ENCODE measurements at regions not wholly inside any gene's neighbourhood (a gene's known extent, or its start where the extent isn't known, plus 50 kb on each side); places are given as distances from the start of the nearest gene placed in this dataset.

- TF ChIP-seq, protein P1, sequence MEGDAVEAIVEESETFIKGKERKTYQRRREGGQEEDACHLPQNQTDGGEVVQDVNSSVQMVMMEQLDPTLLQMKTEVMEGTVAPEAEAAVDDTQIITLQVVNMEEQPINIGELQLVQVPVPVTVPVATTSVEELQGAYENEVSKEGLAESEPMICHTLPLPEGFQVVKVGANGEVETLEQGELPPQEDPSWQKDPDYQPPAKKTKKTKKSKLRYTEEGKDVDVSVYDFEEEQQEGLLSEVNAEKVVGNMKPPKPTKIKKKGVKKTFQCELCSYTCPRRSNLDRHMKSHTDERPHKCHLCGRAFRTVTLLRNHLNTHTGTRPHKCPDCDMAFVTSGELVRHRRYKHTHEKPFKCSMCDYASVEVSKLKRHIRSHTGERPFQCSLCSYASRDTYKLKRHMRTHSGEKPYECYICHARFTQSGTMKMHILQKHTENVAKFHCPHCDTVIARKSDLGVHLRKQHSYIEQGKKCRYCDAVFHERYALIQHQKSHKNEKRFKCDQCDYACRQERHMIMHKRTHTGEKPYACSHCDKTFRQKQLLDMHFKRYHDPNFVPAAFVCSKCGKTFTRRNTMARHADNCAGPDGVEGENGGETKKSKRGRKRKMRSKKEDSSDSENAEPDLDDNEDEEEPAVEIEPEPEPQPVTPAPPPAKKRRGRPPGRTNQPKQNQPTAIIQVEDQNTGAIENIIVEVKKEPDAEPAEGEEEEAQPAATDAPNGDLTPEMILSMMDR (conservative IDR thresholded peaks at IDR 0.05; ENCODE audit: low read depth, low read length): no peak
- H3K4me3 ChIP-seq (ENCODE audit: low read length): no peak overlapping the region
- DNase-seq (ENCODE audit: low read depth): no peak
Measured at GRCh38 chr4:35690271-35690670, 554.0 kb downstream of the ARAP2 start.

DNA sequence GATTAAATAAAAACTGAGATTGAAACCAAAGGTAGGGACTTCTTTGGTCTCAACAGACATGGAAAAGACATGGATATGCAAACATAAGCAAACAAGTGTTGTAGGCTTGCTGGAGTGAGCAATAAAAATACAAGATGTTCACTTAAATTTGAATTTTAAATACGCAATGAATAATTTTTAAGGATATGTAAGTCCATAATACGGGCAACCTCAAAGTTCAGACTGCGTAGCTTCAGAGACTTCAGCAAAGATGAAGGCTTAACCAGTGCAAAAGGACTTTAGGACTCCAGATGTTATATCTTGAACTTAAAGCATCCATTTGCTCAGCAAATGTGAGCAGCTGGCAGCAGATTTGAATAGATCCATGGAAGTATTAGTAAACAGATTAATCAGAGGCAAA is 549.3 kb downstream of the ARAP2 start:
- no peak for DNase-seq (ENCODE audit: low read depth)
- TF ChIP-seq, protein P1 (conservative IDR thresholded peaks at IDR 0.05; ENCODE audit: low read depth, low read length): no peak
- H3K4me3 ChIP-seq (ENCODE audit: low read length): no peak overlapping the region

DNA sequence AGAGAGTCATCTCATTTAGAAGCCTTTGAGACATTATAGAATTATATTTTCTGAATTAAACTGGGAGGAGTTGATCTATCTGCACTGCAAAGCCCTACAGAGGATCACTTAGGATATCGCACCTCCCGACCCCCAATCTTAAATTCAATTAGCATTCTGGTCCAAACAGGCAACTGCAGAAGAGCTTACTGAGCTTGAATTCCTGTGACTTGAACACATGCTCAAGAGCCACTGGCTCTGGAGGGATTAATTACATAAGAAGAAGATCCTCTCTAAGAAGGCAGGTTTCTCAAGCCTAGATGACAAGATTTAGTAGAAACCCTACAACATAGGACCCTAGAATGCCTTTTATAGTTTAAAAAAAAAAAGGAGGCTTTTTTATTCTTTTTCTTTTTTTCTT is 548.9 kb downstream of the ARAP2 start:
- no peak for DNase-seq (ENCODE audit: low read depth)
- no peak overlapping the region for H3K4me3 ChIP-seq (ENCODE audit: low read length)
- TF ChIP-seq, protein P1 (conservative IDR thresholded peaks at IDR 0.05; ENCODE audit: low read depth, low read length): no peak

DNA sequence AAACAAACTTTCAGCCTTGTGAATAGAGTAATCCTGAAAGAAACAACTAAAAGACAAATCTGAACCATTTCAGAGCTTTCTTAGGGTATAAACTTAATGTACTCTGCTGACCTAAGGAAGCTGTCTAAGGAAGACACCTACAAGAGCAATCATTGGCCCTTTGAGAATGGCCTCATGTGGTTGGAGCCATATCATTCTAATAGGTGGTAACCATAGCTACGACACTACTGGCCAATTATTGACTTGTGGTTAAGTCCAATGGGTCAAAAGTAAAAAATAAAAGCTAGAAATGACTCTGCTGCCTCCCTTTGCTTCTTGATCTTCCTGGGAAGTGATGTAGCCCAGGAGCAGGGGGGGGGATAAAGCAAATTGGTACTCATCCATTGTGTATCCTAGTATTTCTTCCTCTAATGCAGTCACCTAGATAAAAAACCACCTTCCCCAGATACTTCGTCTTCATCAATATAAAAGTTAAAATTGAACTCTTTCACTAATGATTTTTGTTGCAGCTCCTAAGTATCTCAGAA is 547.0 kb downstream of the ARAP2 start:
- H3K4me3 ChIP-seq (ENCODE audit: low read length): no peak overlapping the region
- TF ChIP-seq, protein P1 (conservative IDR thresholded peaks at IDR 0.05; ENCODE audit: low read depth, low read length): no peak
- no peak for DNase-seq (ENCODE audit: low read depth)

DNA sequence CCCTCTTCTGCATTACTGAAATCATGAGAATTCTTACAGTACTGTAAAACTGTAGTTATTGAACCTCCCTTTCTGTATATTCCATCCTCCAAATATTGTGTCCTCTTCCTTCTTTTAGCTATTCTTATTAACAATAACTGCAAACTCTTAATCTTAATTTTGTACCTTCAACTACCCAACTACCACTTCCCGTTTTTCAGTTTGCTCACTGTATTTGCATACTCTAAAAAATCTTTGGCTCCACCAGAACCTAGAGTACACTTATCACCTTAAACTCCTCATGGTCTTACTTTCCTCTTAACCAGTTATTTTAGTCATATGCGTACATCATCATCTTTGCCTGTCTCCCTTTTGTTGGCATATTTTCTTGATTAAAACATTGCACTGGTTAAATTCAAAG is 543.7 kb downstream of the ARAP2 start:
- TF ChIP-seq, protein P1 (conservative IDR thresholded peaks at IDR 0.05; ENCODE audit: low read depth, low read length): no peak
- DNase-seq (ENCODE audit: low read depth): no peak
- H3K4me3 ChIP-seq (ENCODE audit: low read length): no peak overlapping the region

GRCh38 chr4:35709080-35709479 is 535.2 kb downstream of the ARAP2 start:
- H3K4me3 ChIP-seq (ENCODE audit: low read length): no peak overlapping the region
- no peak for DNase-seq (ENCODE audit: low read depth)
- TF ChIP-seq, protein P1 (conservative IDR thresholded peaks at IDR 0.05; ENCODE audit: low read depth, low read length): no peak

GRCh38 chr4:35710343-35710742 is 534.0 kb downstream of the ARAP2 start:
- no peak for DNase-seq (ENCODE audit: low read depth)
- TF ChIP-seq, protein P1 (conservative IDR thresholded peaks at IDR 0.05; ENCODE audit: low read depth, low read length): no peak
- H3K4me3 ChIP-seq (ENCODE audit: low read length): no peak overlapping the region

Measured in retinal pigment epithelial cell (primary cell).